PFSK-1 (cell line): ENCODE measurements at regions not wholly inside any gene's neighbourhood (a gene's known extent, or its start where the extent isn't known, plus 50 kb on each side); places are given as distances from the start of the nearest gene placed in this dataset.

Experiments
- POLR2AphosphoS5 ChIP-seq: IDR thresholded peaks from 2 replicates; pipeline ENCODE4 v1.6.1; 2012; ENCODE audit warnings: low read depth, mild to moderate bottlenecking, control low read depth, low read length, moderate library complexity
- SIN3A ChIP-seq: IDR thresholded peaks from 2 replicates; pipeline ENCODE4 v1.6.1; 2012; ENCODE audit warnings: mild to moderate bottlenecking, low read length, moderate library complexity, borderline replicate concordance; ENCODE audit not compliant: insufficient read depth
- TAF1 ChIP-seq: IDR thresholded peaks from 2 replicates; pipeline ENCODE4 v1.6.1; 2012; ENCODE audit warnings: low read length, control low read depth, borderline replicate concordance; ENCODE audit not compliant: insufficient read depth
- TF ChIP-seq, protein P1 (sequence below), 2 experiments: IDR thresholded peaks; 2 replicates each; pipeline versions ENCODE4 v1.6.1 to v1.8.0; 2011 to 2012; ENCODE audit warnings: low read depth in 2 of 2, low read length in 2 of 2, control low read depth in 1 of 2, inconsistent platforms in 1 of 2, mild to moderate bottlenecking in 1 of 2, moderate library complexity in 1 of 2; ENCODE audit not compliant: insufficient read depth in 1 of 2

DNA sequence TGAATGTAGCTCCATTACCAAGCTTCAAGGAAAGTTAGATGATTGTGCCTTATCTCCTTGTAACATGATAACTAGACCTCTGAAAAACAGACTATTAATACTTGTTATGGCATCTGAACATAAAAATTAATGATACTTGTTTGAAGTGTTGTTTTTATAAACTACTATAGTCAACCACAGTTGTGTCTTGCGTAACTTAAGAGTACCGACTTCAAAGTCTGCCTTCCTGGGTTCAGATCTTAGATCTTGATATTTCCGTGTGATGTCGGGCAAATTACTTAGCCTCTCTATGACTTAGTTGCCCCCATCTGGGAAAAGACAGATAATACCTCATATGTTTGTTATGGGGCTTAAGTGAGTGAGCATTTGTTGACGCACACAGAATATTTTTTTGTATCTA, 906.5 kb downstream of the JRKL start:
- TF ChIP-seq POLR2AphosphoS5 (no peak), TAF1 (no peak), SIN3A (no peak)
- TF ChIP-seq, protein P1, sequence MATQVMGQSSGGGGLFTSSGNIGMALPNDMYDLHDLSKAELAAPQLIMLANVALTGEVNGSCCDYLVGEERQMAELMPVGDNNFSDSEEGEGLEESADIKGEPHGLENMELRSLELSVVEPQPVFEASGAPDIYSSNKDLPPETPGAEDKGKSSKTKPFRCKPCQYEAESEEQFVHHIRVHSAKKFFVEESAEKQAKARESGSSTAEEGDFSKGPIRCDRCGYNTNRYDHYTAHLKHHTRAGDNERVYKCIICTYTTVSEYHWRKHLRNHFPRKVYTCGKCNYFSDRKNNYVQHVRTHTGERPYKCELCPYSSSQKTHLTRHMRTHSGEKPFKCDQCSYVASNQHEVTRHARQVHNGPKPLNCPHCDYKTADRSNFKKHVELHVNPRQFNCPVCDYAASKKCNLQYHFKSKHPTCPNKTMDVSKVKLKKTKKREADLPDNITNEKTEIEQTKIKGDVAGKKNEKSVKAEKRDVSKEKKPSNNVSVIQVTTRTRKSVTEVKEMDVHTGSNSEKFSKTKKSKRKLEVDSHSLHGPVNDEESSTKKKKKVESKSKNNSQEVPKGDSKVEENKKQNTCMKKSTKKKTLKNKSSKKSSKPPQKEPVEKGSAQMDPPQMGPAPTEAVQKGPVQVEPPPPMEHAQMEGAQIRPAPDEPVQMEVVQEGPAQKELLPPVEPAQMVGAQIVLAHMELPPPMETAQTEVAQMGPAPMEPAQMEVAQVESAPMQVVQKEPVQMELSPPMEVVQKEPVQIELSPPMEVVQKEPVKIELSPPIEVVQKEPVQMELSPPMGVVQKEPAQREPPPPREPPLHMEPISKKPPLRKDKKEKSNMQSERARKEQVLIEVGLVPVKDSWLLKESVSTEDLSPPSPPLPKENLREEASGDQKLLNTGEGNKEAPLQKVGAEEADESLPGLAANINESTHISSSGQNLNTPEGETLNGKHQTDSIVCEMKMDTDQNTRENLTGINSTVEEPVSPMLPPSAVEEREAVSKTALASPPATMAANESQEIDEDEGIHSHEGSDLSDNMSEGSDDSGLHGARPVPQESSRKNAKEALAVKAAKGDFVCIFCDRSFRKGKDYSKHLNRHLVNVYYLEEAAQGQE (IDR thresholded peaks at IDR 0.05; ENCODE audit: insufficient read depth in 1 of 2, low read depth in 2 of 2, low read length in 2 of 2): no peak
